HG03520 (cell line): ENCODE measurements at regions not wholly inside any gene's neighbourhood (a gene's known extent, or its start where the extent isn't known, plus 50 kb on each side); places are given as distances from the start of the nearest gene placed in this dataset.
"Not testable (repeated sequence)": the region's sequence is repeated elsewhere in the genome, so short reads cannot be mapped to it uniquely, and the experiment has no call there.

ENCODE experiments used
- ATAC-seq: cut with Tn5 transposase; IDR thresholded peaks from one replicate; pipeline ENCODE4 v1.9.1; 2021; ENCODE audit warnings: mild to moderate bottlenecking, moderate library complexity; ENCODE audit not compliant: unreplicated experiment

DNA sequence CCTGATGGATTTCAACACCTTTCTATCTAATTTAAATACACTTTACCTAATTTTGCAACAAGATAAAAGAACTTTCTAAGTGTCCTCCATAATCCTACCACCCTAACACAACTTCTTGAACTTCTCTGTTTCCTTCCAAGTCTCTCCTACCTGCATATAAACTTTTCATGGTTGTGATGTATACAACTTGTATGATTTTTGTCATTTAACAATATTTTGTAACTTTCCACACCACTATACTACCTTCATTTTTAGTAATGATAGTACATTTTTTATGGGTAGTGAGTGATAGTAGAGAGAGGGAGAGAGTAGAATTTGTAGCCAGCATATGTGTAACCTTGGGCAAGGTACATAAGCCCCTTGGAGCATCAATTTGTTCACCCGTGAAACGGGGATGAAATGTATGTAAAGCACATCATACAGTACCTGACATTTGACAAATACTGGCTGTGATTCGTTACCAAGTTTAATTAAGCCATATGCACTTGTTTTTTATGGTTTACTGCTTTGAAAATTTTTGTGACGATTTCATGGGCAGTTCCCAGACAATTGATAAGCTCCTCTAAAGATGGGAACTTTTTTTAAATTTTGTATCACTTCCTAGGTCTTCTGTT is 177.8 kb upstream of the SLC38A2 start:
- ATAC-seq: no peak

DNA sequence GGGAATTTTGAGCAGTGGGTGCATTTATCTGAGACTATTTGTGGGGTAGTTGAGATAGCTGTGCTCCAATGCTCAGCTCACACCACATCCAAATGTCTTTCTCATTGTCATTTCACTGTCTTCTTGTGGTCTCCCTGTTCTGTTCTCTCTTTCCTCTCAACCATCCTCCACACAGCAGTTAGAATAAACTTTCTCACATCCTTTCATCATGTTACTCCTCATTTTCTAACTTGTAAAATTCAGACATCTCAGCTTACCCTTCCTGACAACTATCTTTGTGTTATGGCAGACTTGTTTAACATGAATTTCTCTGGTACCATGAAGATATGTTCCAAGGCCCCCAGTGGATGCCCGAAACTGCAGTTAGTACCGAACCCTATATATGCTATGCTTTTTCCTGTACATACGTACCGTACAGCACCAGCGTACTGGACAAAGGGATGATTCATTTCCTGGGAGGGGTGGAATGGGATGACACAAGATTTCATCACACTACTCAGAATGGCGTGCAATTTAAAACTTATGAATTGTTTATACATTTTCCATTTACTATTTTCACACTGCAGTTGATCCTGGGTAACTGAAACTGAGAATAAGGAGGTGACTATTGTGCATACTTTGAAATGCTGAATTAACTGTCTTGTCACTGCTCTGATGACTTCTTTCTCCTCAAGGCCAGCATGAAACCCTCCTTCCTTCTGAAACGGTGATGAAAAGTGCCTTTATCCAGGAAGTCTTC is 177.1 kb upstream of the SLC38A2 start:
- ATAC-seq: no peak

- no peak for ATAC-seq
Measured at GRCh38 chr12:46548605-46549071, 176.1 kb upstream of the SLC38A2 start.

GRCh38 chr12:46547421-46548354 is 175.1 kb upstream of the SLC38A2 start:
- no peak for ATAC-seq

DNA sequence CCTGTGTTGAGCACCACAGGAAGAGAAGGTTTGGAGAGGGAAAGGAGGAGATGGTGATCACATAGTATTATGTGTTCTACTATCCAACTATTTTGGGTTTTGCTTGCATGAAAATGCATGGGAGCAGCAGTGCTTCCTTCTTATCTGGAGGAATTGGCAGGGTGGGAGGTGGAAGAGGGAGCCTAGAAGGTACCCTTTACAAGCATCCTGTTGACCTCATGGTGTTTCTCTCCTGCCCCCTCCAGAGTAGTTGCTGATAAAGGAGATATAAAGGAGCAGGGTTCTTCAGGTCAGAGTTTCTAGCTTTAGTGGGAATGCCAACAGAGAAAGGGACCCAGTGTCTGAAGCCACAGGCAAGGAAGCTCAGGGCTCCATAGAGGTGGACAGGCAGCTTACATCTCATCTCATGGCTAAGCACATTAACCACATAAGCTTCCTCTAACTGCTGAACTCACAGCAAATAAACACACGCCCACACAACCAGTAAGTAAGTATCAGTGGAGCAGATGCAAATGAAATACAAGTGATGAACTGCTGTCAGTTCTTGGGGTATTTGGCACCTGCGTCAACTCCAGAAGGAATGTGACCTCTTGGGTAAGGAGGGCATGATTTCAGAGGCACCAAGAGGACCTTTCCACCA is 174.2 kb upstream of the SLC38A2 start:
- peak; percentile 94 for ATAC-seq

DNA sequence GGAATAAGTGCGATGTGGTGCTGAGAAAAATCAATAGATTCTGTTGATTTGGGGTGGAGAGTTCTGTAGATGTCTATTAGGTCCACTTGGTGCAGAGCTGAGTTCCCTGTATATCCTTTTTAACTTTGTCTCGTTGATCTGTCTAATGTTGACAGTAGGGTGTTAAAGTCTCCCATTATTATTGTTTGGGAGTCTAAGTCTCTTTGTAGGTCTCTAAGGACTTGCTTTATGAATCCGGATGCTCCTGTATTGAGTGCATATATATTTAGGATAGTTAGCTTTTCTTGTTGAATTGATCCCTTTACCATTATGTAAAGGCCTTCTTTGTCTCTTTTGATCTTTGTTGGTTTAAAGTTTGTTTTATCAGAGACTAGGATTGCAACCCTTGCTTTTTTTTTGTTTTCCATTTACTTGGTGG is 170.8 kb upstream of the SLC38A2 start:
- ATAC-seq: not testable (repeated sequence)

- no peak for ATAC-seq
Measured at GRCh38 chr12:46538976-46539375, 166.4 kb upstream of the SLC38A2 start.

GRCh38 chr12:46537387-46537955 is 164.9 kb upstream of the SLC38A2 start:
- no peak for ATAC-seq

DNA sequence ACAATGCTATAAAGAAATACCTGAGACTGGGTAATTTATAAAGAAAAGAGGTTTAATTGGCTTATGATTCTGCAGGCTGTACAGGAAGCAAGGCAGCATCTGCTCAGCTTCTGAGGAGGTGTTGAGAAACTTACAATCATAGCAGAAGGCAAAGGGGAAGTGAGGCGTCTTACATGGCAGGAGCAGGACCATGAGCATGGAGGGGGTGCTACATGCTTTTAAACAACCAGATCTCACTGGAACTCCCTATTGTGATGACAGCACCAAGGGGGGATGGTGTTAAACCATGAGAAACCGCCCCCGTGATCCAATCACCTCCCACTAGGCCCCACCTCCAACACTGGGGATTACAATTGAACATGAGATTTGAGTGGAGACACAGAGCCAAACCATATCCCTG is 163.7 kb upstream of the SLC38A2 start:
- peak; percentile 73 for ATAC-seq

DNA sequence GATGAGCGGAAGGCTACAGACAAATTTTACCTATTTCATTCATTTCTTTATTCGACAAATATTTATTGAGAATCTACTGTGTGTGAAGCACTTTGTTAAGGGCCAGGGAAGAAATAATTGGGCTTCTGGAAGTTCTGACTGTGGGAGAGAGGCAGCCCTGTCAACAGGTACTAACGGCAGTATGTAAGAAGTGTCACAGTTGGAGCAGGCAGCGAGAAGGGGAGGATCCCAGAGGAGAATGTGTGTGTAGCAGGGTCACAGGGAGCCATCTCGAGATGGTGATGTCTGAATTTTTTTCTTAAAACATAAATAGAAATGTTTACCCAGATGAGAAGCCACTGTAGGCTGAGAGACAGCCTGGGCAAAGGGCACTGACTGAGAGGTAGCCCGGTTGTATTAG is 163.3 kb upstream of the SLC38A2 start:
- no peak for ATAC-seq

- ATAC-seq: no peak
Measured at GRCh38 chr12:46535376-46535775, 162.8 kb upstream of the SLC38A2 start.

DNA sequence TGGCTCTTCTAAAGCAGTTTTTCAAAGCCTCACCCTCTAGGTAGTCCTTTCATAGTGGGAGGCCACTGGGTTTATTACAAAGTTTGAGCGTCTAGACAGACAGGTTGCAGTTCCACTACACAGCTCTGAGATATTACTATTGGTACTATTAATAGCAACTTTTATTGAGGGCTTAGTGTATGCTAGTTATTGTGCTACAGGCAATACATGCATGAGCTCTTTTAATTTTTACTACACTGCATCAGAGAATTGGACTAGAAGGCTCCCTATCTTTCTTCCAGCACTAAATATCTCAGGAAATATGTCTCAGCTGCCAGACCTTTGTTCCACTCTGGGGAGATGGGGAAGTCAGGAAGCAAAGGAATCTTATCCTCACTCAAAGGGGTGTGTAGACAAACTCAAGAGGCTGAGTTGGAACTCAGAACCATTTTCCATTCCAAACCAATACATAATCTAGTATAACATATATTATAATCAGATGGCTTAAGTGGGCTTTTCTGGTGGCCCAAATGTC is 161.8 kb upstream of the SLC38A2 start:
- no peak for ATAC-seq

- no peak for ATAC-seq
Measured at GRCh38 chr12:46533723-46534122, 161.2 kb upstream of the SLC38A2 start.

- ATAC-seq: no peak
Measured at GRCh38 chr12:46531804-46532203, 159.2 kb upstream of the SLC38A2 start.

- ATAC-seq: no peak
Measured at GRCh38 chr12:46531059-46531785, 158.6 kb upstream of the SLC38A2 start.

DNA sequence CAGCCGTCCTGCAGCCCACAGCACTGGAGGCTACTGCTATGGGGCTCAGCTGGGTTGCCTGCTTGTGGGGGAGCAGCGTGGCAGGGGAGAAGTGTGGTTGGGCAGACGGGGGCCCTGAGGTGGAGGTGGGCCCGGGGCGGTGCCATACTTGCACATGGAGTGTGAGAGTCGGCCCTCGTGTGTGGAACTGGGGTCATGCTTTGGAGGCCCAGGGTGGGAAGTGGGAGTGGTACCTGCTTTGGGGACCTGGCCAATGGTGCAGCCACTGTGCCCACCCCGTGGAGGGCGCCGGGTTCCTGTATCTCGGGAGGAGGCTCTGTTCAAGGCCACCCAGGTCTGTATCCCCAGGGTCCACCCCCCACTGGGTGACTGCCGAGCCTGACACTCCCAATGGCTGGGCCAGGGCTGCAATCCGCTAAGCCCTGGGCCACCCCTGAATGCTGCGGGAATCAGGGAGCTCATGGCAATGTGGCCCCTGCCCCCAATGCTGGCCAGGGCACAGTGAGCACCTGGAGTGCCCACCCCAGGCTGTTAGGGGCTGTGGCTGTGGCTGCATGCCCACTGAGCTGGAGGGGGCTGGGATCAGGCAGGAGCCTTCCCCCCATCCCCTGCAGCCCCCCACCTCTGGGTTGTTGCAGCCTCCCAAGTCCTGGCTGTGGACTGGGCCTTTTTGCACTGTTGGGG is 157.9 kb upstream of the SLC38A2 start:
- no peak for ATAC-seq

- no peak for ATAC-seq
Measured at GRCh38 chr12:46526233-46526632, 153.7 kb upstream of the SLC38A2 start.

DNA sequence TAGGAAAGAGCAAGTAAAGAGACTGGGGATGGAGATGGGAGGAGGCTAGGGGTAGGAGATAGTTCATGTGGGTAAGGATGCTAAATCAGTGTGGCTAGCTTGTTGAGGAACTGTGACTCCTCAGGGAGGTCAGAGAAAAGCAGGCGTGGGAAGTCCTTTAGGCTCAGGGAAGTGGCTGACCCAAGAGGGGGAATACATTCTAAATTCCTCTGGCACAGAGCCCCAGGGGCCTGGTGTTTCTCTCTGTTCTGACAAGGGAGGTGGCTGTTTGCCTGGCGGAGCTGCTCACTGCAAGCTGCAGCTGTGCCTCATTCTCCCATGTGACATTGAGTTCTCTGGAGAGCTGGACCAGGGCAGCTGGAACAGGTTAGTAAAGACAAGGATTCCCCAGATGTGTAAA is 152.2 kb upstream of the SLC38A2 start:
- ATAC-seq: no peak
